SH-SY5Y (cell line): ENCODE measurements at regions not wholly inside any gene's neighbourhood (a gene's known extent, or its start where the extent isn't known, plus 50 kb on each side); places are given as distances from the start of the nearest gene placed in this dataset.

Experiments
- GATA2 ChIP-seq: IDR thresholded peaks from 2 replicates; pipeline ENCODE4 v1.6.1; 2011; ENCODE audit warnings: mild to moderate bottlenecking, low read depth, low read length
- GATA3 ChIP-seq: IDR thresholded peaks from 2 replicates; pipeline ENCODE4 v1.6.1; 2011; ENCODE audit warnings: low read depth, mild to moderate bottlenecking, low read length, moderate library complexity

DNA sequence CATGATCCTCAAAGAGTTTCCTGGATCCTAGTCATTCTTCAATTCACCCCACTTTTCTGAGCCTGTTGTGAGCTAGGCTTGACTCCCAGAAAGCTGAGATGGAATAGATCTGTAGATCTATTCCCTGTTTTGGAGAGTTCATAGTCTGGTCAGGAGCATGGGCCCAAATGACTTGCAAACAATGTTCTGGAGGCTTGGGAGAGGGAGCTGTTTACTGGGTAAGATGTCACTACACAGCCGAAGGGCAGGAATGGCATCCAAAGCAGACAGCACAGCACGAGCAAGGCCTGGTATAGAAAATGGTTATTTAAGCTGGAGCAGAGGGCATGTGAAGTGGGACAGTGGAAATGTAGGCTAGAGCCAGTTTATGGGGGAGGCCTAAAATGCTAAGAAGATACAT, 152.5 kb upstream of the ALDH1B1 start:
- TF ChIP-seq GATA2, result no peak
- no peak for TF ChIP-seq GATA3

GRCh38 chr9:38235244-38235643, 157.3 kb upstream of the ALDH1B1 start:
- TF ChIP-seq GATA2 (no peak), GATA3 (no peak)

DNA sequence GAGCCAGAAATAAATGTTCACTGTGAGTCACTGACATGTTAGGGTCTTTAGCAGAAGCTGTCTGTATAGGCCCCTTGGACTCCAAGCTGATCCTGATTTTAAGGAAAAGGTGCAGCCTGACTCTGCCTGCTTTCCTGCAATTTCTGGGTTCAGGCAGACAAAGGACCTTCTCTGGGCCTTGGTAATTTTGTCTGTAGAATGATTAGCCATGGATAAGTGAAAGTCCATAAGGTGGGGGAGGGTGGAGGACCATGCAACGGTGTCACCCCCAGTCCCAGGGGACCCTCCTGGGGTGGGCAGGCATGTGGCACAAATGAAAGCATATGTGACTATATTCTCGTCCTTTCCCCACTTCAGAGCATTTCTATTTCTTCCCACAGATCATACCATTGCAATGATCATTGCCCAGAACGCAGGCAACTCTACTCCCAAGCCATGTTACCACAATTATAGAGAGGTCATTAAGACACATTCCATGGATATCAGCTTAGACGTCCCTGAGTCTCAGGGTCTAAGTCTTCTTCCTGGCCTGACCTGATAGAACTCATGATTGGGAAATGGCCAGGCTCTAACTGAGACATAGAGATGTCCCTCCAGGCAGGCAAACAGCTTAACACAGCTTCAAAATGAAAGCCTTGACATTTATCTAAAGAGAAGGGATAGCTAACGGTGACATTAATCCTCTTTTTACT, 157.9 kb upstream of the ALDH1B1 start:
- TF ChIP-seq GATA2 (no peak), GATA3 (no peak)

GRCh38 chr9:38233796-38234355, 158.6 kb upstream of the ALDH1B1 start:
- TF ChIP-seq GATA2 (no peak), GATA3 (no peak)

- peak; percentile 65 for TF ChIP-seq GATA2
- TF ChIP-seq GATA3, result no peak
These were observed 159.2 kb upstream of the ALDH1B1 start for GRCh38 chr9:38233343-38233742.

GRCh38 chr9:38232895-38233294, 159.6 kb upstream of the ALDH1B1 start:
- TF ChIP-seq GATA3, result no peak
- no peak for TF ChIP-seq GATA2

DNA sequence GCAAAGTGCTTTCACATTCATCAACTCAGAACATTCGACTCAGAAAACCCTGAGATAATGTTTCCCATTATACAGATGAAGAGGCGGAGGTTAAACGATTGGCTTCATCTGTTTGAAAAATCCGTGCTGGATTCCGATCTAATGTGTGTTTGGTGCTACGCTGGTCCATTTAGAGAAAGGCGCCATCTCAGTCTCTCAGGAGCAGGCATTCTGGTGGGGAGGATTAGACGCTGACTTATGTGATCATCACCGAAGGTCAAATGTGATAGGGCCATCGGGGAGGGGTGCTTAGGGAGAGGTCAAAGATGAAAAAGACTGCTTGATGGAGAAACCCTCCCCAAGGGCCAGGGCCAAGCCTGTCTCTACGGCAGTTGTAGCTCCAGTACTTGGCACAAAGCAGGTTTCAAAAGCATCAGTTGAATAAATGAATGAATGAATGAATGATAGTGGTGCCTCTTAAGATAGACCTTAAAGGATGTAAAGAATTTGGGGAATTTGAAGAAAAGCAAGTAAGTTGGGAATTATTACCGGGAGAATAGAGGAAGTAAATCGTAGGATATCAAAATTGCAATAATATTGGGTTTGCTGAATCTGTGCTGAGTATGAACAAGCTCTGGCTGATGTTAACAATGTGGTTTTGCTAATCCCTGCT, 160.6 kb upstream of the SHB start:
- TF ChIP-seq GATA3 (no peak), GATA2 (no peak)

DNA sequence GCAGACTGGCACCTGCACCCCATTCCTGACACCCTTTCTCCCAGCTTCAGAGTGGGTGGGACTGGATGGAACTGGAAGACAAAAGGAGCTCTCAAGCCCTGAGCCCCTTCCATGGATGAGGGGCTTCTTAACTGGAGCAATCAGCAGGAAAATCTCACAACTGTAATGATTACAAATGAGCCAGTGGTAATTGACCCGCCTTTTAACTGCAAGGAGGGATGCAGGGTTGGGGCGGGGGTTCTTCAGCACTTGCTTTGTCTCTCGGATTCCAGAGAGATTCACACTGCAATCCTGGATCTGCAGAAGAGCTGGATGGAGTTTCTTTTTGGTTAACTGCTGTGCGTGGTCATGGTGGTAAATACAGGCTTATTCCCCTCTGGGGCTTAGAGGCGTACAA, 160.1 kb upstream of the SHB start:
- TF ChIP-seq GATA3 (peak; percentile 11; the same call in 1 of the 2 replicates), GATA2 (no peak; the same call in 1 of the 2 replicates)

DNA sequence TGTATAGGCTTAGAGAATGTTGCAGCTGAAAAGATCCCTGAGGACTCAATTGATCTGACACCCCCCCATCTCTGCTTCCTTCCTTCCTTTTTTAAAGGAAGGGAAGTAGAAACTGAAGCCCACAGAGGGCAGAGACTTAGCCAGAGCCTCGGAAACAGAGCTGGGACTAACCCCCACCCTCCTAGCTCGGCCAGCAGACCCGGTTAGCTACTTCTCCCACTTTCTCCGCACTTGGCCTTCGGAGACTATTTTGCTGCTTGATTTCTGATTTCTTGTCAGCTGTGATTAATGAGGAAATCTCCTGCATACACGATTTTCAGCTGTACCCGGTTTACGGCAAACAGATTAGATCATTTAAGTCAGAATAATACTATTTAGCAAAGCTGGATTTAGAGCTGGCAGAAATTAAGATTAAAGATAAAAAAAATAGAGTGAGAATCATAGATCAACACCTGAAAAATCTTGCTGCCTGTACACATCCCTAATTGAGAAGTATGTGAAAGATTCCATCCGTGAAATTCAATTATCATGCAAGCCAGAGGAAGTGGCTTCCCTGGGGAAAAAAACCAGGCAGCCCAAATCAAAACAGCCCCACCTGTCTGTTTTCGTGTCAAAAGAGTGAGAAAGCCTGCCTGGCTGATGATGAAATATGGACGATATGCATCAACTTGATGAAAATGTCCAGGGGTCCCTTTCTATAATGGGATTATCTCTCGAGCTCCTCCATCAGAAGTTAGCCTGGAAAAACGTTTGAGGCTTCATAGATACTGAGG, 159.5 kb upstream of the SHB start:
- TF ChIP-seq GATA3 (peak; percentile 75), GATA2 (peak; percentile 89)

GRCh38 chr9:38227656-38228055, 158.6 kb upstream of the SHB start:
- TF ChIP-seq GATA3 (no peak), GATA2 (no peak)

DNA sequence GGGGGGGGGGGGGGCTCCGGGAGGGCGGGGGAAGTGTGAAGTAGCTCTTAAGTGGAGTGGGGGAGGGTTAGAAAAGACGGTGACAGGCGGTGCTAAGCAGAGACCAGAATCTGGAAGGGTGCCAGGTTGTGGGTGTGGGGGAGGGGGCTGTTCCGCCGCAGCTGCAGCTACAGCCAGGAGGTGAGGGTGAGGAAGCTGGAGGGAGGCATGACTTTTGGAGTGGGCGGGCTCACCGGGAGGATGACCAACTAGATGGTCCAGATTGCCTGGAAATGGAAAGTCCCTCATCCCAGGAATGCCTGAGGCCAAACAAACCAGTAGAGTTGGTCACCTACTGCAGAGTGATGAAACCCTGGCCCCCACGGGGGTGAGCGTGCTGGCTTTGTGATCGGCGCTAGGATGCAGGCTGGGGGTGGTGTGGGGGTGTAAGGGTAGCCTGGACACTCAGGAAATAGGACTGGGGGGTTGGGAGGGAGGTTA, 158.1 kb upstream of the SHB start:
- TF ChIP-seq GATA3, result no peak
- TF ChIP-seq GATA2, result peak; percentile 73

DNA sequence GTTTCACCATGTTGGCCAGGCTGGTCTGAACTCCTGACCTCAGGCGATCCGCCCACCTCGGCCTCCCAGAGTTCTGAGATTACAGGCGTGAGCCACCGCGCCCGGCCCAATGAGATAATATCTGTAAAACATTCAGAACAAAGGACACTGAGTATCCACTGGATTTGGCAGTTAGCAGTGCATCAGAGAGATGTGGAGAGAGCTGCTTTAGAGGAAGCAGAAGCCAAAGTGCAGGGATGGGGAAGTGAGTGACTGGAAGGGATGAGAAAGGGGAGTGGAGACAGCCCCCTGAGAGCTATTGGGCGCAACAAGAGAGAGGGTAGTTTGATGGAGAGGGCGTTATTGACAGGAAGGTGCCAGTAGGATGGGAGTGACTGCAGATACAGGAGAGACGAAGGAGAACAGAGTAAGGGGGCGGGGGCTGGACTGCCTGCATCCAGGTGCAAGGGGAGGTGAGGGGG, 157.5 kb upstream of the SHB start:
- TF ChIP-seq GATA3 (no peak), GATA2 (peak; percentile 56)

- no peak for TF ChIP-seq GATA2
- TF ChIP-seq GATA3, result no peak
These were observed 155.9 kb upstream of the SHB start for GRCh38 chr9:38224941-38225340.

DNA sequence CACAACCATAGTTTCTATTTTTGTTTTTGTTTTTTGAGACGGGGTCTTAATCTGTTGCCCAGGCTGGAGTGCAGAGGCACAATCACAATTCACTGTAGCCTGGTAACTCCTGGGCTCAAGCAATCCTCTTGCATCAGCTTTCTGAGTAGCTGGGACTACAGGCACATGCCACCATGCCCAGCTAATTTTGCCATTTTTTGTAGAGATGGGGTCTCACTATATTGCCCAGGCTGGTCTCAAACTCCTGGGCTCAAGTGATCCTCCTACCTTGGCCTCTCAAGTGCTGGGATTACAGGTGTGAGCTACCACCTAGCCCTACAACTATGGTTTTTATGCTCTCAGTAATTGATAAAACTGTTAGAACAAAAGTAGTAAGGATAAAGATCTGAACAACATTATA, 147.5 kb upstream of the SHB start:
- TF ChIP-seq GATA3 (no peak), GATA2 (no peak)

DNA sequence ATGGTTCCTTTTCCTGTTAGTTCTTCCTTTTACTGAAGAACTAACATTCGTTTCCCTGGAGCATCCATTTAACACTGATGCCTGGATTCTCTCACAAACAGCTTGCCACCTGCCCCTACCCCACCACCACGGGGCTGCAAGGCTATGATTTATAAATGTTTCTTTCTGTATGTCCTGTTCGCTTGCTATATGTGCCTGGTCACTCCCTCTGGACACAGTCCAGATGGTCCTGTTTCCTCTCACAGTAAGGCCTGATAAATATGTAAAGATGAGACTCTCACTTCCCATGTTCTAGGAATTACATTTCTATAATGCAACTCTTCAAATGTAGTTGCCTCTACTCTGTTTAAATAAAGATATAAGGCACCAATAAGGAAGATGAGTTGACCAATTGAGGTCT, 146.4 kb upstream of the SHB start:
- no peak; the same call in 1 of the 2 replicates for TF ChIP-seq GATA2
- TF ChIP-seq GATA3, result no peak

DNA sequence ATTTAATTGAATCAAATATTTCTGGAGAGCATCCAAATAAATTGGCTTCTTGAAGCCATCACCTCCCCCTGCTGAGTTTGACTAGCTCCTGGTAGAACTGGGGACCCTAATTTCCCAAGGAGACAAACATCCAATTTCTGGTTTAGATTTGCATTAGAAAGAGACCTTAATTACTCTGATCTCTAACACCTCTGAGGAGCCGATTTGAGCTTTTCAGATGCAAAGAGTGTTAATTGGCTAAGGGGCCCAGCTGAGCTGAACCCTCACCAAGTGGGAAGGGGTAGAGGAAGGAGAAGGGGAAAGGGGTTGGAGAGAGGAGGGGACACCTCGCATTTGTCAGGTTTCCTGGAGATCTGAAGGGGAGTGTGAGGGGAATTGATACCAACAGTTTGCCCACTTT, 145.4 kb upstream of the SHB start:
- TF ChIP-seq GATA2, result no peak
- no peak for TF ChIP-seq GATA3
